IPS DF 4.7 (cell line): ENCODE measurements at regions not wholly inside any gene's neighbourhood (a gene's known extent, or its start where the extent isn't known, plus 50 kb on each side); places are given as distances from the start of the nearest gene placed in this dataset.

Experiments
- DNase-seq: peaks from one replicate; pipeline ENCODE4 v3.0.0-alpha.2; 2013; ENCODE audit warnings: low spot score; ENCODE audit errors: extremely low read depth

GRCh38 chr17:56737421-56738161 lies 96.1 kb downstream of the C17orf67 start:
- no peak for DNase-seq

- DNase-seq = no peak
Measured at GRCh38 chr17:56739376-56739775, 94.3 kb downstream of the C17orf67 start.

- no peak for DNase-seq
Measured at GRCh38 chr17:56739776-56740175, 93.9 kb downstream of the C17orf67 start.

GRCh38 chr17:56740481-56740880 lies 93.2 kb downstream of the C17orf67 start:
- no peak for DNase-seq
